ENCODE measurements at regions not wholly inside any gene's neighbourhood (a gene's known extent, or its start where the extent isn't known, plus 50 kb on each side); places are given as distances from the start of the nearest gene placed in this dataset.

DNA sequence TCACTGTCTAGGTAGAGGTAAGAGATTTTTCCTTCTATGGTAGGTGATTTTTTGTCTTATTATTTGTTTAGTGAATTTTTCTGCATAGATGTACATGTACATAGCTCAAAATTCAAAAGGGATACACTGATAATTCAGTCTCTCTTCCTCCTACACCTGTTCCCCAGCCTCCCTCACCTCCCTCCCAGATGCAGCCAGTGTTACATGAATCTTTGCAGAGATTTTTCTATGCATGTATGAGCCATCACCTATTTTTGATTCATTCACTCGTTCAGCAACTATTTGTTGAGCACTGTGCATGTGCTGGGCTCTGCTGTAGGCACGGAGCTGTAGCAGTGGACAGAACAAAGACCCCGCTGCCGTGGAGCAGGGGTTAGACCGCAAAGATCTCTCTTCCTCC, 218.9 kb downstream of the AACS start:
- Histone ChIP-seq H3K27ac (ENCODE audit: low read depth, low read length) (no peak overlapping the region), H3K9ac (ENCODE audit: low read depth in 1 of 2, low read length in 2 of 2) (no peak overlapping the region), H3K4me3 (ENCODE audit: low read depth in 1 of 2, low read length in 2 of 2) (no peak overlapping the region), H3K27me3 (ENCODE audit: control insufficient read depth in 1 of 2, insufficient read depth in 2 of 2, low read length in 2 of 2) (peaks cover 0 to 4% of the 10 kb centered on the region in 2 donors), H3K4me1 (ENCODE audit: control insufficient read depth in 1 of 2, insufficient read depth in 2 of 2, low read length in 2 of 2) (no peaks in the 10 kb centered on the region), H3K9me3 (ENCODE audit: control insufficient read depth in 1 of 2, low read length in 2 of 2) (no peaks in the 10 kb centered on the region), H3K36me3 (ENCODE audit: control insufficient read depth in 1 of 2, insufficient read depth in 2 of 2, low read length in 2 of 2) (no peaks in the 10 kb centered on the region)

GRCh38 chr12:125284945-125285685, 219.9 kb downstream of the AACS start:
- H3K36me3 ChIP-seq (ENCODE audit: control insufficient read depth in 1 of 2, insufficient read depth in 2 of 2, low read length in 2 of 2), result no peaks in the 10 kb centered on the region

GRCh38 chr12:125286005-125286727, 220.9 kb downstream of the AACS start:
- peaks cover 2 to 5% of the 10 kb centered on the region in 2 donors for H3K27me3 ChIP-seq (ENCODE audit: control insufficient read depth in 1 of 2, insufficient read depth in 2 of 2, low read length in 2 of 2)
- no peaks in the 10 kb centered on the region for H3K36me3 ChIP-seq (ENCODE audit: control insufficient read depth in 1 of 2, insufficient read depth in 2 of 2, low read length in 2 of 2)
- H3K27ac ChIP-seq (ENCODE audit: low read depth, low read length), result no peak overlapping the region
- H3K4me1 ChIP-seq (ENCODE audit: control insufficient read depth in 1 of 2, insufficient read depth in 2 of 2, low read length in 2 of 2), result no peaks in the 10 kb centered on the region
- no peaks in the 10 kb centered on the region for H3K9me3 ChIP-seq (ENCODE audit: control insufficient read depth in 1 of 2, low read length in 2 of 2)
- no peak overlapping the region for H3K9ac ChIP-seq (ENCODE audit: low read depth in 1 of 2, low read length in 2 of 2)
- H3K4me3 ChIP-seq (ENCODE audit: low read depth in 1 of 2, low read length in 2 of 2), result no peak overlapping the region

More at GRCh38 chr12:125284945-125285685, 219.9 kb downstream of the AACS start:
- Histone ChIP-seq H3K9ac (ENCODE audit: low read depth in 1 of 2, low read length in 2 of 2) (no peak overlapping the region), H3K27me3 (ENCODE audit: control insufficient read depth in 1 of 2, insufficient read depth in 2 of 2, low read length in 2 of 2) (peaks cover 2 to 5% of the 10 kb centered on the region in 2 donors), H3K4me1 (ENCODE audit: control insufficient read depth in 1 of 2, insufficient read depth in 2 of 2, low read length in 2 of 2) (no peaks in the 10 kb centered on the region), H3K27ac (ENCODE audit: low read depth, low read length) (no peak overlapping the region), H3K9me3 (ENCODE audit: control insufficient read depth in 1 of 2, low read length in 2 of 2) (no peaks in the 10 kb centered on the region), H3K4me3 (ENCODE audit: low read depth in 1 of 2, low read length in 2 of 2) (no peak overlapping the region)

GRCh38 chr12:125287155-125287847, 222.1 kb downstream of the AACS start:
- H3K9ac ChIP-seq (ENCODE audit: low read depth in 1 of 2, low read length in 2 of 2), result no peak overlapping the region
- H3K27ac ChIP-seq (ENCODE audit: low read depth, low read length), result no peak overlapping the region
- no peaks in the 10 kb centered on the region for H3K36me3 ChIP-seq (ENCODE audit: control insufficient read depth in 1 of 2, insufficient read depth in 2 of 2, low read length in 2 of 2)
- no peaks in the 10 kb centered on the region for H3K9me3 ChIP-seq (ENCODE audit: control insufficient read depth in 1 of 2, low read length in 2 of 2)
- no peaks in the 10 kb centered on the region for H3K4me1 ChIP-seq (ENCODE audit: control insufficient read depth in 1 of 2, insufficient read depth in 2 of 2, low read length in 2 of 2)
- no peak overlapping the region for H3K4me3 ChIP-seq (ENCODE audit: low read depth in 1 of 2, low read length in 2 of 2)
- peaks cover 0 to 5% of the 10 kb centered on the region in 2 donors for H3K27me3 ChIP-seq (ENCODE audit: control insufficient read depth in 1 of 2, insufficient read depth in 2 of 2, low read length in 2 of 2)

GRCh38 chr12:125288931-125289928, 224.0 kb downstream of the AACS start:
- H3K4me1 ChIP-seq (ENCODE audit: control insufficient read depth in 1 of 2, insufficient read depth in 2 of 2, low read length in 2 of 2), result no peaks in the 10 kb centered on the region
- H3K27ac ChIP-seq (ENCODE audit: low read depth, low read length), result no peak overlapping the region
- H3K4me3 ChIP-seq (ENCODE audit: low read depth in 1 of 2, low read length in 2 of 2), result no peak overlapping the region
- peaks cover 0 to 5% of the 10 kb centered on the region in 2 donors for H3K27me3 ChIP-seq (ENCODE audit: control insufficient read depth in 1 of 2, insufficient read depth in 2 of 2, low read length in 2 of 2)
- no peaks in the 10 kb centered on the region for H3K36me3 ChIP-seq (ENCODE audit: control insufficient read depth in 1 of 2, insufficient read depth in 2 of 2, low read length in 2 of 2)
- peaks cover 0 to 4% of the 10 kb centered on the region in 2 donors for H3K9me3 ChIP-seq (ENCODE audit: control insufficient read depth in 1 of 2, low read length in 2 of 2)
- no peak overlapping the region for H3K9ac ChIP-seq (ENCODE audit: low read depth in 1 of 2, low read length in 2 of 2)

DNA sequence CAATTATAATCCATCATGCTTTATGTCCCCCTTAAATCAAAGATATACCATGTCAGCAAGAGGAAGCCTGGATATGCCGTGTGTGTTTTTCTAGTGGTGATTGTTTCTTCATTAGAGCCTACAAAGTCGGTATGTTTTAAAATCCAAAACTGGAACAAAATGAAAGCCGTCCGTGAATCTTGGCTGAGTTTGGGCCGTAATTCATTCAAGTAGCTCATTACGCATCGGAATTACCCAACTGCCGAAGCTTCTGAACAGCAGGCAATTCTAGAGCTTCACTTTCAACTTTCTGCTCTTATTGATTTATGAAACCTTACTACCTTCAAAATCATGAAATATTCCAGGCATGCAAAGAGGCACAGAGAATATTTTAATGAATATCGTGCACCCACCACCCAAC, 224.7 kb downstream of the AACS start:
- Histone ChIP-seq H3K4me1 (ENCODE audit: control insufficient read depth in 1 of 2, insufficient read depth in 2 of 2, low read length in 2 of 2) (no peaks in the 10 kb centered on the region), H3K9ac (ENCODE audit: low read depth in 1 of 2, low read length in 2 of 2) (no peak overlapping the region), H3K27ac (ENCODE audit: low read depth, low read length) (no peak overlapping the region), H3K9me3 (ENCODE audit: control insufficient read depth in 1 of 2, low read length in 2 of 2) (peaks cover 0 to 4% of the 10 kb centered on the region in 2 donors), H3K4me3 (ENCODE audit: low read depth in 1 of 2, low read length in 2 of 2) (no peak overlapping the region), H3K36me3 (ENCODE audit: control insufficient read depth in 1 of 2, insufficient read depth in 2 of 2, low read length in 2 of 2) (no peaks in the 10 kb centered on the region), H3K27me3 (ENCODE audit: control insufficient read depth in 1 of 2, insufficient read depth in 2 of 2, low read length in 2 of 2) (peaks cover 0 to 5% of the 10 kb centered on the region in 2 donors)

GRCh38 chr12:125292700-125293099, 227.5 kb downstream of the AACS start:
- H3K27ac ChIP-seq (ENCODE audit: low read depth, low read length), result no peak overlapping the region

GRCh38 chr12:125295550-125295949, 230.3 kb downstream of the AACS start:
- Histone ChIP-seq H3K27ac (ENCODE audit: low read depth, low read length) (no peak overlapping the region), H3K36me3 (ENCODE audit: control insufficient read depth in 1 of 2, insufficient read depth in 2 of 2, low read length in 2 of 2) (no peaks in the 10 kb centered on the region), H3K9me3 (ENCODE audit: control insufficient read depth in 1 of 2, low read length in 2 of 2) (peaks cover 0 to 4% of the 10 kb centered on the region in 2 donors), H3K4me1 (ENCODE audit: control insufficient read depth in 1 of 2, insufficient read depth in 2 of 2, low read length in 2 of 2) (no peaks in the 10 kb centered on the region), H3K9ac (ENCODE audit: low read depth in 1 of 2, low read length in 2 of 2) (no peak overlapping the region), H3K27me3 (ENCODE audit: control insufficient read depth in 1 of 2, insufficient read depth in 2 of 2, low read length in 2 of 2) (no peaks in the 10 kb centered on the region), H3K4me3 (ENCODE audit: low read depth in 1 of 2, low read length in 2 of 2) (no peak overlapping the region)

More at GRCh38 chr12:125292700-125293099, 227.5 kb downstream of the AACS start:
- H3K9ac ChIP-seq (ENCODE audit: low read depth in 1 of 2, low read length in 2 of 2), result no peak overlapping the region
- H3K4me3 ChIP-seq (ENCODE audit: low read depth in 1 of 2, low read length in 2 of 2), result no peak overlapping the region
- H3K9me3 ChIP-seq (ENCODE audit: control insufficient read depth in 1 of 2, low read length in 2 of 2), result peaks cover 0 to 4% of the 10 kb centered on the region in 2 donors
- no peaks in the 10 kb centered on the region for H3K36me3 ChIP-seq (ENCODE audit: control insufficient read depth in 1 of 2, insufficient read depth in 2 of 2, low read length in 2 of 2)
- H3K4me1 ChIP-seq (ENCODE audit: control insufficient read depth in 1 of 2, insufficient read depth in 2 of 2, low read length in 2 of 2), result no peaks in the 10 kb centered on the region
- H3K27me3 ChIP-seq (ENCODE audit: control insufficient read depth in 1 of 2, insufficient read depth in 2 of 2, low read length in 2 of 2), result peaks cover 0 to 5% of the 10 kb centered on the region in 2 donors

DNA sequence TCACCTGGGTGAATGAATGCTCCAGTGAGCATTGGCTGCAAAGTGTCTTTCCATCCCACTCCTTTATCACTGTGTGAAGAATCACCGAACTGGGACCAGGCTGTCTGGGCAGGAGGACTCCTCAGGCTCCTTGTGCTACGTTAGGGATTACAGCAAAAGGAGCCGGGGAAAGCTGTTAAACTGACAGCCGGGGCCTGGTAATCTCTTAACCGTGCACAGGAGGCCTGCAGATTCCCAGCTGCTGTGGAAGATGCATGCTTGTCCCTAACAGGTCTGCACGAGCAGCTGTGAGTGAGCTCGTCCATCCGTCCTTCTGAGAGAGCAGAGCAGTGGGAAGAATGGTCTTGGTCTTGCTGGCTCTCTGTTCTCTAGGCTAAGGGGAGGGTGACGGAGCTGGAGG, 231.5 kb downstream of the AACS start:
- Histone ChIP-seq H3K4me3 (ENCODE audit: low read depth in 1 of 2, low read length in 2 of 2) (no peak overlapping the region), H3K9ac (ENCODE audit: low read depth in 1 of 2, low read length in 2 of 2) (no peak overlapping the region), H3K27ac (ENCODE audit: low read depth, low read length) (no peak overlapping the region), H3K4me1 (ENCODE audit: control insufficient read depth in 1 of 2, insufficient read depth in 2 of 2, low read length in 2 of 2) (no peaks in the 10 kb centered on the region), H3K9me3 (ENCODE audit: control insufficient read depth in 1 of 2, low read length in 2 of 2) (peaks cover 0 to 4% of the 10 kb centered on the region in 2 donors), H3K27me3 (ENCODE audit: control insufficient read depth in 1 of 2, insufficient read depth in 2 of 2, low read length in 2 of 2) (no peaks in the 10 kb centered on the region), H3K36me3 (ENCODE audit: control insufficient read depth in 1 of 2, insufficient read depth in 2 of 2, low read length in 2 of 2) (no peaks in the 10 kb centered on the region)
